ENCODE measurements at regions not wholly inside any gene's neighbourhood (a gene's known extent, or its start where the extent isn't known, plus 50 kb on each side); places are given as distances from the start of the nearest gene placed in this dataset.

- CTCF ChIA-PET: no interaction called here
- ATAC-seq (no peak), FAIRE-seq (no peak), DNase-seq (ENCODE audit: low read depth in 1 of 2, low spot score in 1 of 2) (no peak)
- Histone ChIP-seq H3K4me1 (no peaks in the 10 kb centered on the region), H3K27ac (no peak overlapping the region), H3K9me3 (no peaks in the 10 kb centered on the region), H3K4me2 (no peak overlapping the region), H3K4me3 (no peak overlapping the region)
- POLR2A ChIA-PET: no interaction called here
- TF ChIP-seq E2F6 (IDR thresholded peaks at IDR 0.05; ENCODE audit: borderline replicate concordance, low read depth): no peak
- no peak for TF ChIP-seq NR3C1 (IDR thresholded peaks at IDR 0.05)
- WGBS (ENCODE audit: missing lambda C conversion rate): 46% methylated on average over 5 of the region's 5 CpGs
Observed at GRCh38 chr2:136495636-136496035, 269.7 kb upstream of the THSD7B start.

- no peak for FAIRE-seq
- WGBS (ENCODE audit: missing lambda C conversion rate): 10% methylated on average over 8 of the region's 8 CpGs
- DNase-seq (ENCODE audit: low read depth in 1 of 2, low spot score in 1 of 2): no peak
- CTCF ChIA-PET: no interaction called here
- no peaks in the 10 kb centered on the region for H3K9me3 ChIP-seq
- TF ChIP-seq POLR2A (IDR thresholded peaks at IDR 0.05; ENCODE audit: low read length) (no peak), CHD4 (IDR thresholded peaks at IDR 0.05; ENCODE audit: borderline replicate concordance) (no peak), KDM1A (IDR thresholded peaks at IDR 0.05; ENCODE audit: low read depth) (no peak)
- H3K27ac ChIP-seq: no peak overlapping the region
- H3K4me1 ChIP-seq: no peaks in the 10 kb centered on the region
- no peak overlapping the region for H3K4me3 ChIP-seq
- no peak for ATAC-seq
- POLR2A ChIA-PET: no interaction called here
- H3K4me2 ChIP-seq: no peak overlapping the region
Observed at GRCh38 chr2:136492901-136493300, 272.4 kb upstream of the THSD7B start.

- H3K9me3 ChIP-seq: no peaks in the 10 kb centered on the region
- TF ChIP-seq BHLHE40 (IDR thresholded peaks at IDR 0.05; ENCODE audit: low read depth, low read length) (no peak), CEBPB (IDR thresholded peaks at IDR 0.05) (no peak), POLR2A (IDR thresholded peaks at IDR 0.05; ENCODE audit: low read length) (no peak), NR3C1 (IDR thresholded peaks at IDR 0.05) (no peak), BCL3 (IDR thresholded peaks at IDR 0.05) (no peak), ZFP36 (IDR thresholded peaks at IDR 0.05; ENCODE audit: borderline replicate concordance, partially characterized antibody) (no peak), REST (IDR thresholded peaks at IDR 0.05) (no peak)
- H3K4me2 ChIP-seq: no peak overlapping the region
- POLR2A ChIA-PET: no interaction called here
- CTCF ChIA-PET: no interaction called here
- no peak for FAIRE-seq
- H3K4me3 ChIP-seq: no peak overlapping the region
- no peak for ATAC-seq
- no peaks in the 10 kb centered on the region for H3K4me1 ChIP-seq
- H3K27ac ChIP-seq: no peak overlapping the region
- WGBS (ENCODE audit: missing lambda C conversion rate): 0% methylated on average over 3 of the region's 3 CpGs
- no peak for DNase-seq (ENCODE audit: low read depth in 1 of 2, low spot score in 1 of 2)
Observed at GRCh38 chr2:136490100-136490499, 275.2 kb upstream of the THSD7B start.

GRCh38 chr2:136487421-136487820, 277.9 kb upstream of the THSD7B start:
- Histone ChIP-seq H3K4me2 (no peak overlapping the region), H3K4me1 (no peaks in the 10 kb centered on the region), H3K9me3 (no peaks in the 10 kb centered on the region), H3K27ac (no peak overlapping the region), H3K4me3 (no peak overlapping the region)
- no peak for TF ChIP-seq NPAS2 (CRISPR knock-in tag; IDR thresholded peaks at IDR 0.05; ENCODE audit: borderline replicate concordance)
- ATAC-seq: no peak
- 0% methylated on average over 2 of the region's 2 CpGs for WGBS (ENCODE audit: missing lambda C conversion rate)
- DNase-seq (ENCODE audit: low read depth in 1 of 2, low spot score in 1 of 2): no peak
- ChIA-PET POLR2A (no interaction called here), CTCF (no interaction called here)
- no peak for FAIRE-seq

GRCh38 chr2:136486115-136486514, 279.2 kb upstream of the THSD7B start:
- CTCF ChIA-PET: no interaction called here
- Histone ChIP-seq H3K4me3 (no peak overlapping the region), H3K4me2 (no peak overlapping the region), H3K4me1 (no peaks in the 10 kb centered on the region), H3K27ac (no peak overlapping the region), H3K9me3 (no peaks in the 10 kb centered on the region)
- 69% methylated on average over 6 of the region's 10 CpGs for WGBS (ENCODE audit: missing lambda C conversion rate)
- ATAC-seq (no peak), DNase-seq (ENCODE audit: low read depth in 1 of 2, low spot score in 1 of 2) (no peak), FAIRE-seq (no peak)
- POLR2A ChIA-PET: no interaction called here
- TF ChIP-seq HES2 (IDR thresholded peaks at IDR 0.05): no peak
- TF ChIP-seq CTCF (IDR thresholded peaks at IDR 0.05): no peak
- no peak for TF ChIP-seq CEBPB (IDR thresholded peaks at IDR 0.05)
- TF ChIP-seq CBX8 (IDR thresholded peaks at IDR 0.05): no peak
- no peak for TF ChIP-seq HDAC2 (IDR thresholded peaks at IDR 0.05)
- TF ChIP-seq MAFK (IDR thresholded peaks at IDR 0.05; ENCODE audit: partially characterized antibody): no peak
- no peak for TF ChIP-seq MAZ (IDR thresholded peaks at IDR 0.05; ENCODE audit: borderline replicate concordance, low read depth, low read length)
- no peak for TF ChIP-seq SREBF2 (IDR thresholded peaks at IDR 0.05)
- TF ChIP-seq RCOR1 (IDR thresholded peaks at IDR 0.05; ENCODE audit: low read depth, low read length): no peak
- TF ChIP-seq RFX5 (IDR thresholded peaks at IDR 0.05): no peak
- no peak for TF ChIP-seq ESRRA (IDR thresholded peaks at IDR 0.05; ENCODE audit: borderline replicate concordance, low read length)
- TF ChIP-seq KDM5A (IDR thresholded peaks at IDR 0.05): no peak
- TF ChIP-seq FOSL2 (IDR thresholded peaks at IDR 0.05): no peak
- TF ChIP-seq FOSL2 (CRISPR knock-in tag; IDR thresholded peaks at IDR 0.05): no peak

Data from A549 (cell line).